Transverse colon (tissue), 4 donors: ENCODE measurements at regions not wholly inside any gene's neighbourhood (a gene's known extent, or its start where the extent isn't known, plus 50 kb on each side); places are given as distances from the start of the nearest gene placed in this dataset.

Experiments used
- DNase-seq: peaks from one replicate; pipeline ENCODE4 v3.0.0-alpha.2; 2019
- H3K27ac ChIP-seq, 4 donors: fragments of 200-600 bp; sonication (generic); 2 replicates each; pipeline ENCODE4 v1.5.1; 2016 to 2018; ENCODE audit warnings: inconsistent platforms in 4 of 4
- H3K27me3 ChIP-seq: fragments of 200-600 bp; sonication (generic); 2 replicates; pipeline ENCODE4 v1.5.1; 2017; ENCODE audit warnings: inconsistent platforms
- H3K36me3 ChIP-seq, 4 donors: fragments of 200-600 bp; sonication (generic); 2 replicates each; pipeline ENCODE4 v1.5.1; 2017 to 2019; ENCODE audit warnings: inconsistent platforms in 4 of 4
- H3K4me1 ChIP-seq, 4 donors: fragments of 200-600 bp; sonication (generic); 2 replicates each; pipeline ENCODE4 v1.5.1; 2017 to 2020; ENCODE audit warnings: inconsistent platforms in 4 of 4
- H3K4me3 ChIP-seq, 4 donors: fragments of 200-600 bp; sonication (generic); 1 replicate in 1 of 4; 2 replicates in 3 of 4; pipeline versions ENCODE4 v1.5.1 to v1.6.1; 2017 to 2019; ENCODE audit warnings: inconsistent platforms in 4 of 4
- H3K9me3 ChIP-seq, 2 donors: fragments of 200-600 bp; sonication (generic); 2 replicates each; pipeline ENCODE4 v1.5.1; 2017 to 2019; ENCODE audit warnings: inconsistent platforms in 2 of 2
- EP300 ChIP-seq: sonication (generic); formaldehyde crosslinking; IDR thresholded peaks from one replicate; pipeline ENCODE4 v1.6.1; 2017; ENCODE audit warnings: antibody characterized with exemption, low read depth
- POLR2A ChIP-seq: fragments of 450-650 bp; IDR thresholded peaks from one replicate; pipeline ENCODE4 v1.6.1; 2016; ENCODE audit warnings: antibody characterized with exemption, mild to moderate bottlenecking, moderate library complexity
- POLR2AphosphoS5 ChIP-seq, 3 donors: sonication (generic); formaldehyde crosslinking; IDR thresholded peaks; one replicate each; pipeline ENCODE4 v1.6.1; 2016; ENCODE audit warnings: antibody characterized with exemption in 3 of 3
- WGBS, 2 donors: methylation state at CpG; one replicate each; pipeline ENCODE4 v1.1.5; 2018; ENCODE audit warnings: low coverage in 1 of 2; 5-methylcytosine and 5-hydroxymethylcytosine counted together
- in situ Hi-C, 4 donors: fragments of 200-750 bp; cut with MboI; loops; one replicate each; pipeline versions ENCODE4 v1.15.0 to v1.15.1; 2017; ENCODE audit warnings: low sequenced_read_pairs in 3 of 4, low pct_ligation_motif_present in 1 of 4, low pct_unique_long_range_greater_than_20kb in 1 of 4
- intact Hi-C: fragments of 100-400 bp; cut with DNase I; formaldehyde crosslinking; loops from one replicate; pipeline ENCODE4 v1.15.1; 2023; ENCODE audit warnings: low total_unique reads
- TF ChIP-seq, protein P1 (sequence below), 5 experiments: fragments of 200-600 bp in 3 of 5; fragments of 450-650 bp in 2 of 5; sonication (generic) in 3 of 5; IDR thresholded peaks; 1 replicate in 2 of 5; 2 replicates in 3 of 5; pipeline ENCODE4 v1.5.1; 2016 to 2017; ENCODE audit warnings: antibody characterized with exemption in 5 of 5, inconsistent platforms in 3 of 5, mild to moderate bottlenecking in 2 of 5, moderate library complexity in 1 of 5

GRCh38 chr3:176741664-176742047, 455.6 kb downstream of the TBL1XR1 start:
- in situ Hi-C loops (no loop called here), intact Hi-C loops (no loop called here)
- H3K27ac ChIP-seq: no peak overlapping the region
- TF ChIP-seq EP300 (no peak), POLR2A (no peak), POLR2AphosphoS5 (IDR thresholded peaks at IDR 0.05) (no peak)
- TF ChIP-seq, protein P1, sequence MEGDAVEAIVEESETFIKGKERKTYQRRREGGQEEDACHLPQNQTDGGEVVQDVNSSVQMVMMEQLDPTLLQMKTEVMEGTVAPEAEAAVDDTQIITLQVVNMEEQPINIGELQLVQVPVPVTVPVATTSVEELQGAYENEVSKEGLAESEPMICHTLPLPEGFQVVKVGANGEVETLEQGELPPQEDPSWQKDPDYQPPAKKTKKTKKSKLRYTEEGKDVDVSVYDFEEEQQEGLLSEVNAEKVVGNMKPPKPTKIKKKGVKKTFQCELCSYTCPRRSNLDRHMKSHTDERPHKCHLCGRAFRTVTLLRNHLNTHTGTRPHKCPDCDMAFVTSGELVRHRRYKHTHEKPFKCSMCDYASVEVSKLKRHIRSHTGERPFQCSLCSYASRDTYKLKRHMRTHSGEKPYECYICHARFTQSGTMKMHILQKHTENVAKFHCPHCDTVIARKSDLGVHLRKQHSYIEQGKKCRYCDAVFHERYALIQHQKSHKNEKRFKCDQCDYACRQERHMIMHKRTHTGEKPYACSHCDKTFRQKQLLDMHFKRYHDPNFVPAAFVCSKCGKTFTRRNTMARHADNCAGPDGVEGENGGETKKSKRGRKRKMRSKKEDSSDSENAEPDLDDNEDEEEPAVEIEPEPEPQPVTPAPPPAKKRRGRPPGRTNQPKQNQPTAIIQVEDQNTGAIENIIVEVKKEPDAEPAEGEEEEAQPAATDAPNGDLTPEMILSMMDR (IDR thresholded peaks at IDR 0.05): no peak
- peaks cover 0 to 8% (median 1%) of the 10 kb centered on the region in 4 donors for H3K4me1 ChIP-seq
- no peaks in the 10 kb centered on the region for H3K27me3 ChIP-seq
- no peak for DNase-seq
- no peaks in the 10 kb centered on the region for H3K36me3 ChIP-seq
- no peaks in the 10 kb centered on the region for H3K9me3 ChIP-seq
- 49 to 67% methylated on average over 1 to 2 of the region's 2 CpGs for WGBS, 2 donors
- no peak overlapping the region for H3K4me3 ChIP-seq

DNA sequence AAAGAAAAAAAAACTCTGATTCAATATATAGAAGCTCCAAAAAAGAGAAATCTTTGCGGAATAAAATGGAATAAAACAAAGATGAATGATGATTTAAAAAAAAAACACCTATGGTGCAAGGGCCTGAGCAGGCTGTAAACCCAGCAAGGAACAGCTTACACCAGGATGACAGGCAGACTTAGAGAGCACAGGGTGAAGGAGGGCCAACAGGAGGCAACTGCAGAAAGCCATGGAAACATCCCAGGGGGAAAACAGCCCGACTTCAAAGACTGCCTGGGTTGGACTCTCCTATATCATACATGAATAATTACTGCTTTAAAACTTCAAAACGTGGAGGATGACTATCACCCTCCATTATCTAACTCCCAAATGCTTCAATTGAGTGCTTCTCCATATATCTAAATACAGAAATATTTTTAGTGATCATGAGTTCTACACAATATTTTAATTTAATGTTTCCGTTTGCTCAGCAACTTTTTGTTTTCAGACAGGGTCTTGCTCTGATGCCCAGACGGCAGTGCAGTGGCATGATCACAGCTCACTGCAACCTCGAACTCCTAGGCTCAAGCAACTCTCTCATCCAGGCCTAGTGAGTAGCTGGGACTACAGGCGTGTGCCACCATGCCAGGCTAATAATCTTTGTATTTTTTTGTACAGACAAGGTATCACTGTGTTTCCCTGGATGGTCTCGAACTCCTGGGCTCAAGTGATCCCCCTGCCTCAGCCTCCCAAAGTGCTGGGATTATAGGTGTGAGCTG, 456.2 kb downstream of the TBL1XR1 start:
- no peak overlapping the region for H3K27ac ChIP-seq

DNA sequence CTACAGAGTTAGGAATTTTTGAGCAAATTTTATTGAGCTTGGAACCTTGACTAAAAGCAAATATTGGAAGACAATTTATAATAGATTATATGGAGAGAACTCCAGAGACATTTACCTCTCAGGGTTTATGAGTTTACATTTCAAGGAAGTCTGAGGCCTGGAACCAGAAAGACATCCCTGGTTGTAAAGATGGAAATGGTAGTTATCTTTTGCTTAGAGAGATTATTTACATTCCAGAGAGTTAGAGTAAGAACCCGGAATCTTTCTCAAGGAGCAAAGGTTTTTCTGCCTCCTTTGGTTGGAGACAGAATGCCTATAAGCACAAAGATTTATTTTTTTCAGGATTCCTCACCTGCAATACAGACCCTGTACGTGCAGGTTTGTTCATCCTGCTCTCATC, 458.1 kb downstream of the TBL1XR1 start:
- no peak overlapping the region for H3K27ac ChIP-seq
- intact Hi-C loops (no loop called here), in situ Hi-C loops (no loop called here)
- TF ChIP-seq EP300 (no peak), POLR2AphosphoS5 (IDR thresholded peaks at IDR 0.05) (no peak), POLR2A (no peak)
- TF ChIP-seq, protein P1 (IDR thresholded peaks at IDR 0.05): no peak
- no peaks in the 10 kb centered on the region for H3K27me3 ChIP-seq
- no peaks in the 10 kb centered on the region for H3K36me3 ChIP-seq
- no peak for DNase-seq
- no peaks in the 10 kb centered on the region for H3K9me3 ChIP-seq
- H3K4me1 ChIP-seq: peaks cover 0 to 8% (median 1%) of the 10 kb centered on the region in 4 donors
- no peak overlapping the region for H3K4me3 ChIP-seq
- 43 to 49% methylated on average over 2 of the region's 2 CpGs for WGBS, 2 donors

More for the DNA sequence above, 456.2 kb downstream of the TBL1XR1 start:
- in situ Hi-C loops: no loop called here
- Histone ChIP-seq H3K27me3 (no peaks in the 10 kb centered on the region), H3K4me3 (no peak overlapping the region), H3K36me3 (no peaks in the 10 kb centered on the region), H3K9me3 (no peaks in the 10 kb centered on the region), H3K4me1 (peaks cover 0 to 8% (median 1%) of the 10 kb centered on the region in 4 donors)
- DNase-seq: no peak
- WGBS, 2 donors: 62 to 66% methylated on average over 5 to 8 of the region's 8 CpGs
- TF ChIP-seq POLR2A: no peak
- TF ChIP-seq, protein P1 (IDR thresholded peaks at IDR 0.05): no peak
- TF ChIP-seq EP300: no peak
- intact Hi-C loops: no loop called here

DNA sequence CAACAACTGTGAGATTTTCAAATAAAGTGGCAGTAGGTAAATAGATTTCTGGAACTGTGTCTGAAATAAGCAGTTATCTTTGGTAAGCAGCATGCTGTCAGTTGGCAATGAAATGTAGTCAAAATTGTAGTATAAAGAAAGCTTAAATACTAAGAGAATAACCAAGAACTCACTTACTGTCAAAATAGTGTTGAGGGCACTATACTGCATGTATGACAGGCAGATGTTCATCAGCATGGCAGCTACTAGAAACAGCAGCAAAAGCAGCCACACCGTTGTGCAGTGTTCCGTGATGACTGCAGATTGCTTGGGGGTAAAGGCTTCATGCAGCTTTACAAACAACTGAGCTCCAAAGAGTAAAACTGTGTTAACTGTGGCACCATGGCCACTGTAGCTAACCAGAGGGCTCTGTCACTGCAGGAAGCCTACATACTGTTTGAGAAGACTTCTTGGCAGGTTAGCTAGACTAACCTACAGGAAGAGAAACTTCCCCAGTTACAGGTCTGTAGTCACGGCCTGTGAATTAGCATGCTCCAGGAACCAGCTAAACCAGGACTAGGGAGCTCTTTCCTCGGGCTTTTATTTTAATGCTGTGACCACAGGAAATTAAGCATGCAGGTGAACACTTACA, 459.7 kb downstream of the TBL1XR1 start:
- Histone ChIP-seq H3K36me3 (no peaks in the 10 kb centered on the region), H3K9me3 (no peaks in the 10 kb centered on the region), H3K4me3 (no peak overlapping the region), H3K27me3 (no peaks in the 10 kb centered on the region), H3K27ac (no peak overlapping the region), H3K4me1 (peaks cover 0 to 8% (median 1%) of the 10 kb centered on the region in 4 donors)
- DNase-seq: no peak
- in situ Hi-C loops: no loop called here
- WGBS, 2 donors: 75% methylated on average over 4 of the region's 4 CpGs; no CpG with 5 or more reads in 1 of the 2 donors
- intact Hi-C loops: no loop called here
- TF ChIP-seq POLR2AphosphoS5 (IDR thresholded peaks at IDR 0.05): no peak
- TF ChIP-seq, protein P1 (IDR thresholded peaks at IDR 0.05): no peak
- TF ChIP-seq EP300: no peak
- TF ChIP-seq POLR2A: no peak
